ENCODE measurements at regions not wholly inside any gene's neighbourhood (a gene's known extent, or its start where the extent isn't known, plus 50 kb on each side); places are given as distances from the start of the nearest gene placed in this dataset.

DNA sequence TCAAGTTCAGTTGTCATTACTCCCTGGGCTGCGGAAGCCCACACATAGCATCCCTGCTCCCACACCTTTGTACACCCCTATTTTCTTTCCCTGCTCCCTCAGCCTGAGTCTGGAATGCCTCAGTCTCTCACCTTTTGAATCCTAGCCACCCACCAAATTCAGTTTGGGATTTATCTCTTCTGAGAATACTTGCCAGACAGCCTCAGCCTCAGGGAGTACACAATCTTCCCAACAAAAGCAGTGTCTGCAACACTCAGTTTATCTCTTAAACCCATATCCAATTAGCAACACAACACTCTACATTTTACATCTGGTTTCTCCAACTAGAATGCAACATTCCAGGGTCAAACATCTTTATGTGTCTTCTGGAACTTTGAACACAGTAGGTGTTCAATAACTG, 190.2 kb downstream of the GPAM start:
- no peak overlapping the region for H3K27ac ChIP-seq
- WGBS, 2 donors, result 70 to 82% methylated on average over 1 of the region's 1 CpG
- H3K9me3 ChIP-seq, result peaks cover 0 to 9% (median 0%) of the 10 kb centered on the region in 4 donors
- no peaks in the 10 kb centered on the region for H3K4me1 ChIP-seq
- DNase-seq (ENCODE audit: low spot score in 2 of 2), result no peak
- H3K4me3 ChIP-seq, result no peak overlapping the region
- no peak for TF ChIP-seq POLR2A (IDR thresholded peaks at IDR 0.05)
- TF ChIP-seq EP300 (IDR thresholded peaks at IDR 0.05), result no peak
- TF ChIP-seq, protein P1, sequence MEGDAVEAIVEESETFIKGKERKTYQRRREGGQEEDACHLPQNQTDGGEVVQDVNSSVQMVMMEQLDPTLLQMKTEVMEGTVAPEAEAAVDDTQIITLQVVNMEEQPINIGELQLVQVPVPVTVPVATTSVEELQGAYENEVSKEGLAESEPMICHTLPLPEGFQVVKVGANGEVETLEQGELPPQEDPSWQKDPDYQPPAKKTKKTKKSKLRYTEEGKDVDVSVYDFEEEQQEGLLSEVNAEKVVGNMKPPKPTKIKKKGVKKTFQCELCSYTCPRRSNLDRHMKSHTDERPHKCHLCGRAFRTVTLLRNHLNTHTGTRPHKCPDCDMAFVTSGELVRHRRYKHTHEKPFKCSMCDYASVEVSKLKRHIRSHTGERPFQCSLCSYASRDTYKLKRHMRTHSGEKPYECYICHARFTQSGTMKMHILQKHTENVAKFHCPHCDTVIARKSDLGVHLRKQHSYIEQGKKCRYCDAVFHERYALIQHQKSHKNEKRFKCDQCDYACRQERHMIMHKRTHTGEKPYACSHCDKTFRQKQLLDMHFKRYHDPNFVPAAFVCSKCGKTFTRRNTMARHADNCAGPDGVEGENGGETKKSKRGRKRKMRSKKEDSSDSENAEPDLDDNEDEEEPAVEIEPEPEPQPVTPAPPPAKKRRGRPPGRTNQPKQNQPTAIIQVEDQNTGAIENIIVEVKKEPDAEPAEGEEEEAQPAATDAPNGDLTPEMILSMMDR (IDR thresholded peaks at IDR 0.05), result no peak
- H3K36me3 ChIP-seq, result no peaks in the 10 kb centered on the region
- H3K27me3 ChIP-seq, result no peaks in the 10 kb centered on the region

DNA sequence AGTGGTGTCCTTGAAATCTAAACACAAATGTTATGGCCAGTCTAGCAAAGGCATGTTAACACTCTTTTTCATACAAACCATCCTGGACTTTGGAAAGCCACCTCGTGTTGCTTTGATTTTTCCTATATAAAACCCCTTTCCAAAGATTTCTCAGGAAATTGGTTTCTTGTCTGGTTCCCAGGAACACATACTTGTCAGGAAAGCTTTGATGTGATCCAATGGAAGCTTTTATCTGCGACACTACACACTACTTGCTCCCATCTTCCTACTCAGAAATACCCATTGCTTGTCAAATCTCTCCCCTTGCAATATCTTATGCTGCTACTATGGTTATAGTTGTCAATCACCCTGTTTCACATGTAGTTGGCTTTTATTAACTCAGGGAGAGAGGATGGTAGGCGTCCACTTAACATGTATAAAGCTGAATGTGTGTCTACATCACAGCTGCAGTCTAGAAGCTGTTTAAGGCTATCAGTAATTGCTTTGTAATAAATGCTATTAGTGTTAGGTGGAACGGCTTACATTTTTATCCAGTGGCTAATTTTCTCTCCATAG, 189.6 kb downstream of the GPAM start:
- no peak overlapping the region for H3K27ac ChIP-seq
- no peaks in the 10 kb centered on the region for H3K4me1 ChIP-seq
- no peaks in the 10 kb centered on the region for H3K27me3 ChIP-seq
- H3K9me3 ChIP-seq, result peaks cover 0 to 9% (median 0%) of the 10 kb centered on the region in 4 donors
- no peak for DNase-seq (ENCODE audit: low spot score in 2 of 2)
- WGBS, 2 donors, result 74 to 78% methylated on average over 4 of the region's 4 CpGs
- TF ChIP-seq POLR2A (IDR thresholded peaks at IDR 0.05) (no peak), EP300 (IDR thresholded peaks at IDR 0.05) (no peak)
- TF ChIP-seq, protein P1 (IDR thresholded peaks at IDR 0.05), result no peak
- H3K4me3 ChIP-seq, result no peak overlapping the region
- no peaks in the 10 kb centered on the region for H3K36me3 ChIP-seq

DNA sequence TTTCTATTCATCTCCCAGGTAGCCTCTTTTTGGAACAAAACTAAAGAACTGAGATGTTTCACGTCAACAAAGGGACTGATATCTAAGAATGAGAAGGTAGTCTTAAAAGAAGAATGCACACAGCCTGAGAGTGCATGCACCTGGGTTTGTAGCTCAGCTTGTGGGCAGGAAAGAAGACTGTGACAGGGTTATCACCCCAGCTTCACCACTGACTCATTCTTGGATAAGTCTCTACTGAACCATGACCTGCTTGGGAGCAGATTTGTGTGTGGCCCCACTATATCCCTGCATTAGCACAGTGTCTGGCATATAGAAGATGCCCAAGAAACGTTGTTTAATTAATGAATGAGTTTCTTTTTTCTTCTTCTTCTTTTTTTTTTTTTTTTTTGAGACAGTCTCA, 187.5 kb downstream of the GPAM start:
- no peak for TF ChIP-seq EP300 (IDR thresholded peaks at IDR 0.05)
- no peak for TF ChIP-seq POLR2A (IDR thresholded peaks at IDR 0.05)
- TF ChIP-seq, protein P1 (IDR thresholded peaks at IDR 0.05), result no peak
- Histone ChIP-seq H3K4me1 (peaks cover 0 to 3% (median 0%) of the 10 kb centered on the region in 4 donors), H3K27ac (no peak overlapping the region), H3K4me3 (no peak overlapping the region), H3K27me3 (no peaks in the 10 kb centered on the region), H3K9me3 (peaks cover 0 to 9% (median 0%) of the 10 kb centered on the region in 4 donors), H3K36me3 (no peaks in the 10 kb centered on the region)
- 67 to 70% methylated on average over 2 of the region's 2 CpGs for WGBS, 2 donors
- DNase-seq (ENCODE audit: low spot score in 2 of 2), result no peak

DNA sequence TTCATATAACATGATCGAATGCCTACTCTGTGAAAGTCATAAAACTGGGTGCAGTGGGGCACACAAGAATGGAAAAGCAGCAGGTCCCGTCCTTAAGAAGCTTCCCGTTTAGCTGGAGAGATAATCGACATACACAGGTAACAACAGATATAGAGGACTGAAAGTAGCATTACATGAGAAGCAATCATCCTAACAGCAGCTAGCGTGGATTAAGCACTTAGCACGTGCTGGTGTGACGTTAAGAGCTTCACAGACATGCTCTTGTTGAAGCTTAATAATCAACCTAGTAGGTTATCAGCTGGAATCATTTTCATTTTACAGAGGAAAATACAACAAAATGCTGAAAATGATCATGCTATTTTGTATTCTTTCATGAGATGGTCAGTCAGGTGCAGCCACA, 184.8 kb downstream of the GPAM start:
- no peak overlapping the region for H3K4me3 ChIP-seq
- no peaks in the 10 kb centered on the region for H3K27me3 ChIP-seq
- no peak for DNase-seq (ENCODE audit: low spot score in 2 of 2)
- H3K4me1 ChIP-seq, result peaks cover 0 to 6% (median 0%) of the 10 kb centered on the region in 4 donors
- no peak overlapping the region for H3K27ac ChIP-seq
- no peaks in the 10 kb centered on the region for H3K36me3 ChIP-seq
- no peak for TF ChIP-seq POLR2A (IDR thresholded peaks at IDR 0.05)
- TF ChIP-seq, protein P1 (IDR thresholded peaks at IDR 0.05), result no peak
- no peak for TF ChIP-seq EP300 (IDR thresholded peaks at IDR 0.05)
- H3K9me3 ChIP-seq, result peaks cover 0 to 9% (median 0%) of the 10 kb centered on the region in 4 donors
- WGBS, 2 donors, result 76 to 80% methylated on average over 7 of the region's 7 CpGs

DNA sequence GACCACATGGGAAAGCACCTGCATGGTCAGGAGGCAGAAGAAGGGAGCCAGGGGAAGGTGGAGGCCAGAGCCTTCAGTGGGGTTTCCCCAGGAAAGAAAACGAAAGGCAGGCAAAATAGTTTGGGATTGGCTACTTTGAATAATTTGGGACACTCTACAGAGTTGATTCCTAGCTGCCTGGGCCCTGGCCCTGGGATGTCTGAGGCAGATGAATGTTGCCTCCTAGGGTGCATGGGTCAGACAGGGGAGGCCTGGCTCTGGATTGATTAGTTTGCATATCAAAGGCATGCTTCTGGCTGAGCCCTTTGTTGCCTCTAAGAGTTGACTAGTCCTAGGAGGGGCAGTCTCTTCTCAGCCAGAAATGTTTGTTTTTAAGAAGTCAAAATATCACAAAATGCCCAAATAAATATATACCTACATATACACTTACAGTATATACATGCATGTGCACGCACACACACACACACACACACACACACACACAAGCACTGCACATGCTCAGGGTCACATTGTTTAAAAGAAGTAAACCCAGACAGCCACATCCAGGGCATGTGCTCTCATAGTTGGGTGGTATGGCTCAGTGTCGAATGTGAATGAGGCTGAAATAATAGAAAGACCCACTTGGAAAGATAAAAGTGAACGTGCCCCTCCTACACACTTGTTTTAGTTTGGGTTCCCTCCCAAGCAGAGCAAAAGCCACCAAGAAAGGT, 184.2 kb downstream of the GPAM start:
- no peak for DNase-seq (ENCODE audit: low spot score in 2 of 2)
- H3K36me3 ChIP-seq, result no peaks in the 10 kb centered on the region
- TF ChIP-seq EP300 (IDR thresholded peaks at IDR 0.05) (no peak), POLR2A (IDR thresholded peaks at IDR 0.05) (no peak)
- TF ChIP-seq, protein P1 (IDR thresholded peaks at IDR 0.05), result no peak
- peaks cover 0 to 9% (median 0%) of the 10 kb centered on the region in 4 donors for H3K9me3 ChIP-seq
- H3K4me1 ChIP-seq, result peaks cover 0 to 6% (median 0%) of the 10 kb centered on the region in 4 donors
- WGBS, 2 donors, result 61 to 63% methylated on average over 4 of the region's 4 CpGs
- H3K27ac ChIP-seq, result no peak overlapping the region
- no peaks in the 10 kb centered on the region for H3K27me3 ChIP-seq
- no peak overlapping the region for H3K4me3 ChIP-seq
